GM12864 (cell line): ENCODE measurements at regions not wholly inside any gene's neighbourhood (a gene's known extent, or its start where the extent isn't known, plus 50 kb on each side); places are given as distances from the start of the nearest gene placed in this dataset.
"Not testable (repeated sequence)": the region's sequence is repeated elsewhere in the genome, so short reads cannot be mapped to it uniquely, and the experiment has no call there.

Experiments
- DNase-seq: peaks from one replicate; pipeline ENCODE4 v3.0.0-alpha.2; 2011; ENCODE audit warnings: low read depth
- H3K4me3 ChIP-seq: 2 replicates; pipeline ENCODE4 v1.5.1; 2011; ENCODE audit warnings: mild to moderate bottlenecking, low read depth, low read length, control low read depth
- CTCF ChIP-seq: IDR thresholded peaks from 2 replicates; pipeline ENCODE4 v1.5.1; 2011; ENCODE audit warnings: low read depth, mild to moderate bottlenecking, moderate library complexity, low read length, control low read depth, inconsistent platforms; ENCODE audit errors: missing control alignments

- no peak overlapping the region for H3K4me3 ChIP-seq
- no peak for TF ChIP-seq CTCF
- no peak for DNase-seq
Measured at GRCh38 chr15:69612112-69612511, 159.5 kb downstream of the RPLP1 start.

DNA sequence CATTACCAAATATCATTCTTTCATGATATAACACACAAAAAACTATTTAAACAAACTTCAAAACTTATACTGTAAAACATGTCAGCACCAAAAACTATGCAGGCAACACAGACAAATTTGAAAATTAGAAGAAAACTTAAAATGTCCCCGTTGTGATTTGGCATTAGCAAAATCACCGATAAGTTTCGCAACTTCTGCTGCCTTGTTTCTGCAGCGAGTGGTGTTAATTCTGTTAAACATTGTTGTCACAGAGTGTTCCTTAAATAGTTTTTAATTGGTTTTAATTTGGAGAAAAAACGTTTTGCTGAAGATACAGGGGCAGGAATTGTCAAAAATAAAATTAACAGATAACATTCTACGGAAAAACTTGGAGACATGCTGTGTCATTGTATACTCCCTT is 160.6 kb downstream of the RPLP1 start:
- H3K4me3 ChIP-seq: no peak overlapping the region
- no peak for TF ChIP-seq CTCF
- no peak for DNase-seq

GRCh38 chr15:69613988-69614387 is 161.4 kb downstream of the RPLP1 start:
- DNase-seq: no peak
- TF ChIP-seq CTCF: no peak
- H3K4me3 ChIP-seq: no peak overlapping the region

- no peak for DNase-seq
- no peak for TF ChIP-seq CTCF
- H3K4me3 ChIP-seq: no peak overlapping the region
Measured at GRCh38 chr15:69615736-69616135, 163.1 kb downstream of the RPLP1 start.

DNA sequence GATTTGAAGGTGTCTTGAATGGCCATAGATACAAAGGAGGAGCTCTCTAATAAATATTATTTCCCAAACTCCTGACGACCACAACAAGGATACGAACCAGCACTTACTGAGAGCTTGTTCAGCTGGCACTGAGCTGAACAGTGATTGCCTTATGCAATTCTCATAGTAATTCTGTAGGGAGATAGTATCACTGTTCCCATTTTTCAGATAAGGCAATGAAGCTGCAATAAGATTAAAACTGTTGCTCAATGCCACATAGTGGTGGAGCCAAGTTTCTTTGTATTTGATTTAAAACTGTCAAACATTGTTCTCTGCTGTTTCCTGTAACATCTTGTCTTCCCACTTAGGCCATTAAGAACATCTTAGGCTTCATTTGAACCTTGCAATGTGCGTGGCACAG is 163.9 kb downstream of the RPLP1 start:
- no peak for DNase-seq
- H3K4me3 ChIP-seq: no peak overlapping the region
- no peak for TF ChIP-seq CTCF

GRCh38 chr15:69617144-69617543 is 164.5 kb downstream of the RPLP1 start:
- DNase-seq, H3K4me3 ChIP-seq: not testable (repeated sequence)

DNA sequence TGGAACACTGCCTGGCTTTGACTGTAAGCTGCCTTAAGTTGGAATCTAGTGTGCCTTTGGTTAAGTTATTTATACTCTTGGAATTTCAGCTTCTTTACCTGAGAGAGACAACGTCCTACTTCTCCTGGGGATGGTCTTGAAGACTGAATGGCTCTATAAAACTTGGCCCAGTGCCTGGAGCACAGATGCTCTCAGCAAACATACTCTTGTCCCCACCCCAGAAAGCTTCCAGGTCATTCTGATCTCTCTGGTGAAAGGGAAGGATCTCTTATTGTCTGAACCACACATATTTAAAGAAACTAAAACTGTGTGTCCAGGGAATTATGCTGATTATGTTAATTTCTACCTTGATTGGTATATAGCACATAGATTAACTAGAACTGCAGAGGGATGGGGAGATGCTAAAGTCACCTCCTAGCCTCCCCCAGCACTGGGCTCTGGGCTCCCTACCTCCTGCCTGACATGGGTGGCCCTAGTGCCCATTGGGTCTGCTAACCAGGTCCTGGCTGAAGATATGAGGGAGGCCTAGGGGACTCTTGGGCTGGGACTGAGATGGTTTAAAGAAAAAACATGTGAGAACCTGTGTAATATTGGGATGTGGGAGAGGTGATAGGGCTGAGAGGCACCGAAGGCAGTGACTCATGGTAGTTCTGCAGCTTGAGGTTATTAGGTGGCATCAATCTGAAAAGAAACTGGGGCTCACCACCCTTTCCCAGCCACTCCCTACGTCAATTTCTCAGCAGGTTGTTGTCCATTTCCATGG is 171.0 kb downstream of the RPLP1 start:
- H3K4me3 ChIP-seq: no peak overlapping the region
- DNase-seq: no peak
- TF ChIP-seq CTCF: no peak
